SIG-M5 (cell line): ENCODE measurements at regions not wholly inside any gene's neighbourhood (a gene's known extent, or its start where the extent isn't known, plus 50 kb on each side); places are given as distances from the start of the nearest gene placed in this dataset.

Experiments used
- DNase-seq: peaks from one replicate; lab custom pipeline; 2025; lab: John Stamatoyannopoulos, UW

GRCh38 chr2:195495966-195496365 is 161.1 kb upstream of the SLC39A10 start:
- DNase-seq: no peak

GRCh38 chr2:195495351-195495750 is 161.7 kb upstream of the SLC39A10 start:
- no peak for DNase-seq

- no peak for DNase-seq
These were observed 162.6 kb upstream of the SLC39A10 start for GRCh38 chr2:195494451-195494850.

DNA sequence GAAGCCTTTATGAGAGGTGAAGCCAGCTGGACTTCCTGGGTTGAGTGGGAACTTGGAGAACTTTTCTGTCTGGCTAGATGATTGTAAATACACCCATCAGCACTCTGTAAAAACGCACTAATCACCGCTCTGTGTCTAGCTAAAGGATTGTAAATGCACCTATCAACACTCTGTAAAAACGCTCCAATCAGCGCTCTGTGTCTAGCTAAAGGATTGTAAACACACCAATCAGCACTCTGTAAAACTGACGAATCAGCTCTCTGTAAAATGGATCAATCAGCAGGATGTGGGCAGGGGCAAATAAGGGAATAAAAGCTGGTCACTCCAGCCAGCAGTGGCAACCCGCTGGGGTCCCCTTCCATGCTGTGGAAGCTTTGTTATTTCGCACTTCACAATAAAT is 163.6 kb upstream of the SLC39A10 start:
- no peak for DNase-seq

- no peak for DNase-seq
These were observed 166.7 kb upstream of the SLC39A10 start for GRCh38 chr2:195490319-195490718.

DNA sequence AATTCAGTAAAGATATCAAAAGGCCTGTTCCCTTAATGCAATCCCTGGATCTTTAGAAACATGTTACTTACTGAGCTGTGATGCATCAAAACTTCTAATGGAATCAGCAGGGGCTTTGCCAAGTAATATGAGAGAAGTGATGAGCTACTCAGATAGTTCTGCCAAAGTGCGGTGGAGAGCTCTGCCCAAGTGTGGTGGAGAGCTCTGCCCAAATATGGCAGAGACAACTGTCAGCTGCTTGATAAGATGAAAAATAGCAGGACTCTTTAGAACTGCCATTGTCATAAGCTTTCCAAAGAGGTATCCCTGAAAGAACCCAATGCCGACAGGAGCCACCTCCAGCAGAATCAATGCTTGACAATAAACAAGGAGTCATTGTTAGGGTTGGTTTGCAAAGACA is 167.9 kb upstream of the SLC39A10 start:
- DNase-seq: no peak

- no peak for DNase-seq
These were observed 168.5 kb upstream of the SLC39A10 start for GRCh38 chr2:195488567-195488966.

DNA sequence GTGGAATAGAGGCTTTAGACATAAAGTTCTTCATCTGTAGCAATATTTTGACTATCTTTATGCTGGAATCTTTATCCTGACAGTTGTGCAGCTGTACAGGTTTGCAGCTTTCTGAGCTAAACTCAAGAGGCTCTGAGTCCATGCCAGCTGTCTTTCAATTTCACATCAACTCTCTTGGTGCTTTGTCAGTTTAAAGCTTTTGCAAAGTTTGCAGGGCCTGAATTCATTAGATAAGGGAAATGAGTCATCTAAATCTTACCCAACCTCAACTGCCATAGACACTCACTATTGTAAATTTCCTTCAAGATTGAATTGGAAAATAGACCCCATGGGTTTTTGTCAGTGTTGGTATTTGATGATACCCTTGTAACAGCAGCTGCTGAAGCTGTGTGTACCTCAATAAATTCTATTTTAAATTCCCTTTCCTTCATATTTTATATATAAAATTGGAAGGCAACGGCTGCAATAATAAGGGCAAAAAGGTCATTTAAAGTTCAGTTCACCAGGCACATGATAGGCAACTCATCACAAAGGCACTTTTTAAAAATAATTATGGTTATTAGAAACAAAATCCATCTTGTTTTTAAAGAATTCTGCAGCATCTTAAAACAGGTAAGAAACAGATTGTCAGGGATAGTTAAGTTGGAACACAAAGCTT is 169.9 kb upstream of the SLC39A10 start:
- DNase-seq: peak; percentile 91

GRCh38 chr2:195486520-195486919 is 170.5 kb upstream of the SLC39A10 start:
- DNase-seq: no peak

DNA sequence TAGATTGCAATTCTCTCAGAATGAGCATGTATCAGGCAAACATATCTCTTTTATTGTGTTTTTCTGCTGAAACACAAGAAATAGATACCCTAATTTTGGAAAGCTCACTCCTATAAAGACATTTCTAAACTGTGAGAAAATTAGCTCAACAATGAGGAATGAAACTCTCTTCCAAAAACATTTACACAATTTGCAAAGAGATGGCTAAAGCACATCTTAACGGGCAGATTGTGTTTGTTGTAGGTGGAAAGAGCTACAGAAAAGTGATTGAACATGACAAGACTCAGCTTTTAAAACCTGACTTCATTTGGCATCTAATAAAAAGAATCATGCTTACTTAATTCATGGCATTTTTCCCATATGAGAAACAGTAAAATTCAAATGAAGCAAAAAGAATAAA is 175.0 kb upstream of the SLC39A10 start:
- DNase-seq: no peak

- DNase-seq: no peak
These were observed 176.9 kb upstream of the SLC39A10 start for GRCh38 chr2:195480121-195480520.

DNA sequence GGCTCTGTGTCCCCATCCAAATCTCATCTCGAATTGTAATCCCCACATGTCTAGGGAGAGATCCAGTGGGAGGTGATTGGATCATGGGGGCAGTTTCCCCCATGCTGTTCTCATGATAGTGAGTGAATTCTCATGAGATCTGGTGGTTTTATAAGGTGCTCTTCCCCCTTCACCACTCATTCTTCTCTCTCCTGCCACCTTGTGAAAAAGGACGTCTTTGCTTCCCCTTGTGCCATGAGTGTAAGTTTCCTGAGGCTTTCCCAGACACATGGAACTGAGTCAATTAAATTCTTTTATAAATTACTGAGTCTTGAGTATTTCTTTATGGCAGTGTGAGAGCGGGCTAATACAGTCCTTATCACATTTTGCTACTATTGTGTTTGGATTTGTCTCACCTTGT is 177.6 kb upstream of the SLC39A10 start:
- no peak for DNase-seq

DNA sequence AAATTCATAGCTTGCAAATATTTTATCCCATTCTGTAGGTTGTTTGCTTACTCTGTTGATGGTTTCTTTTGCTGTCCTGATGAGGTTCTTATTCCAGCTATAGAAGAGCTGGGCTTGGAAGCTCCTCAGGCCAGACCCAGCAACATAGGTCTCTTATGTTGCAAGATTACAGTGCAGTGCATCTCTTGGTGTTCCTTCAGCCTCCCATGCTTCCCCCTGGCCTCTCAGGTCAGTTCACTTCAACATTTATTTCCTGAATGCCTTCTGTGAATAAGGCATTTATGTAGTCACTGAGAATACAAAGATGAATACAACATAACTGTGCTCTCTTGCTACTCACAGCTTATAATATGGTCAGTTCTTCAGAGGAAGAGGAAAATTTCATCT is 179.0 kb upstream of the SLC39A10 start:
- DNase-seq: no peak

- no peak for DNase-seq
These were observed 179.6 kb upstream of the SLC39A10 start for GRCh38 chr2:195477248-195477995.

DNA sequence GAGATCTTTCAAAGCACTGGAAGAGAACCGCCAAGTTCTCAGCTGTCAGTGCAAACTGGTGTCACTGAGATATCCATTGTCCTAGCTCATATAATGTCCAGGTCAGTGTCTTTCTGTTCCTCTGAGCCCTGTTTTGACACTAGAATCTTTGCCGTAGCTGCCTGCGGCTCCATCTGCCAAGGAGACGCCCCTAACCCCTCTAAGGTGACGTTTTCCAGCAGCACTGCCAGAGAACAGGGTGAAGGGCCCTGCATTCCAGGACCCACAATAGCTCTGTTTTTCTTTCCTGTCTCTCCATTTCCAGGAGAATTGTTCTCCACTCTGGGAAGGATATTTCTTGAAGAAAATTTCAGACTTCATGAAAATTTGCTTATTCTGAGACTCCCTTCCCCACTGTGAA is 181.7 kb upstream of the SLC39A10 start:
- no peak for DNase-seq

DNA sequence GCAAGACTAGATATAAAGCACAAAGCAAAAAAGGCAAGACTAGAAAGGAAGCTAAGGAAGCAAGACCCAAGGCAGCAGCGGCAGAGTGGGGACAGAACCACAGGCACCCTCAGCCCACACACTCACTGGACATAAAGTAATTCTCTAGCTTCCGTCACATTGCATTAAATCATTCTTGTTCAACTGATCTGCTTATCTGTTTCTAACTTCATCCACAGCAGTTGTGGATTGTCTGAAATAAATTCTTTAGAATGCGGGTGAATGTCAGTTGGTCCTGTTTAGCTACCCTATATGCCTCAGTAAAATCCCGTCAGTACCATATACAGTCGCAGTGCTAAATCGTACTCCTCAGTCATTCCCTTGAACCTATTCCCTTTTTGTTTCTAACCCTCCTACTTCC is 183.2 kb upstream of the SLC39A10 start:
- DNase-seq: no peak

DNA sequence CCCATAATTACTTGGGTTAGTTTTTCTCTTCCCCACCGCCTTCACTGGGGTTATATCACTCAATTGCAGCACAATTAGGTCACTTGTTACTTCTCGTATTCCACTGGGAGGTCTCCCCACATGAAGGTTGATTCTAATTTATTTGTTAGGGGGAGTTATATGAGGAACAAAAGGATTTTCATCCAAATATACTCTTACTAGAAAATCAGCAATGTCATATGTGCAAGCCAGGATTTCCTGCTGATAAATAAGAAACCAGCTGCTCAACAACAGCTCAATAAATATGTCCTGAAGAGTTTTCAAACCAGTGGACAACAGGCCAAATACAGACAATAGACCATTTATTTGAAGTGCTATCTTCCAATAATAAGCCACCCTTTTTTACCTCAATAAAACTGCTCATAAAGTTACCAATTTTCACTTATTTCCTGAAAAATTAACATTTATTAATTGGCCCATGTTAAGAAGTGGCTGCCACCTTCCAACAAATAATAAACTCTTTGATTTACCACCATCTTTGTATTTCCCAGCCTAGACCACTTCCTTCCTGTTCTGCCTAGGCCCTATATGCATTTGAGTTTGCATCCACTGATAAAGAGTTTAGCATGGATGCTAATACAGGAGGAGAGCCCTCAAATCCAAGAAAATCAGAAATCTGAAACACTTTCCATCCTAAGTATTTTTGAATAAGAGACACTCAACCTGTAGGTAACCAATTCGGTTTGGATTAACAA is 184.4 kb upstream of the SLC39A10 start:
- DNase-seq: no peak

GRCh38 chr2:195471807-195472206 is 185.2 kb upstream of the SLC39A10 start:
- DNase-seq: no peak

GRCh38 chr2:195471163-195471562 is 185.9 kb upstream of the SLC39A10 start:
- no peak for DNase-seq

DNA sequence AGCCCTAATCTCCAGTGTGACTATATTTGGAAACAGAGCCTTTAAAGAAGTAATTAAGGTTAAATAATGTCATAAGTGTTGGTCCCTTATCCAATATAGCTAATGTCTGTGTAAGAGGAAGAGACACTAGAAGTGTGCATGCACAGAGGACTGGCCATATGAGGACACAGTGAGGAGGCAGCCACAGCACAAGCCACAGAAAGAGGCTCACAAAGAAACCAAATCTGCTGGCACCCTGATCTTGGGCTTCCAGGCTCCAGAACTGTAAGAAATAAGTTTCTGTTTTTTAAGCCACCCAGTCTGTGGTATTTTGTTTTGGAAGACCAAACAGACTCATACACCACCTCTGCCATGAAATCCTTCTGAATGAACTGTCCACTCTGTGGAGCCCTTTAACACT is 186.4 kb upstream of the SLC39A10 start:
- DNase-seq: no peak

GRCh38 chr2:195468771-195469170 is 188.3 kb upstream of the SLC39A10 start:
- DNase-seq: peak; percentile 16

DNA sequence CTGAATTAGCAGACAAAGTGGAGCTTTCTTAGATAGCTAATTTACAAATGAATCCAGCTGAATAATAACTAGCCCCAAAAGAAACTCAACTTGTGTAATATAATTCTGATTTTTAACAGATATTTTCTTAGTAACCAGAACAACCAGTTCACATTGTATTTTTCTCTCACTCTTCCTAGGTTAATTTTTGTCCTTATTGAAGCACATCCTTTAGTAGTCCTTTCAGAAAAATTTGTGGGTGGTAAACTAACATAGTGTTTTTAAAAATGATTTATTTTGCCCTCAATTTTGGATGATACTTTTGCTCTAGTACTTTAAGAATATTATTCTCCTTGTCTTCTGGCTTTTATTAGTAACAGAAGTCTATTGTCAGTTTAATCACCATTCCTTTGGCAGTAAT is 190.6 kb upstream of the SLC39A10 start:
- no peak for DNase-seq

DNA sequence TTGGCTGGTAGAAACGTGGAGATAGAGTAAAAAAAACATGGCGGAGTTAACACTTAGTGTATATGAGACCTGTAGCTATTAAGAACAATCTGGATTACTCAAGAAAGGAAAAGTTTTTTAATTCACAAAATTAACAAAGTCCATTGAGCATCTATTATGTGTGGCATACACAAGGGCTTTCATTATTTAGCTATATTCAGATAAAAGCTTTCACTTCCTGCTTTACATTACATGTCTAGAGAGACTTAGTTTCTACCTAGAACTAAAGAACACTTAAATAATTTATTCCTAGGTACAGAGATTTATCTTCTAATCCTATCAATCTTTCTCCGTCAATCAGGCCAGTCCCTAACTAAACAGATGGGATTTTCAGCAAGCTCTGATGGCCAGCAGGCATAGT is 196.0 kb upstream of the SLC39A10 start:
- DNase-seq: no peak
